Pancreas (tissue), 10 donors: ENCODE measurements at regions not wholly inside any gene's neighbourhood (a gene's known extent, or its start where the extent isn't known, plus 50 kb on each side); places are given as distances from the start of the nearest gene placed in this dataset.

Experiments
- ATAC-seq, 4 donors: fragments of 200-7000 bp; cut with Tn5 transposase; one replicate each; pipeline versions ENCODE4 v1.8.0 to v1.9.1; 2020; ENCODE audit warnings: mild to moderate bottlenecking in 4 of 4, moderate library complexity in 4 of 4
- DNase-seq, 6 donors: peaks; one replicate each; pipeline ENCODE4 v3.0.0-alpha.2; 2020
- FAIRE-seq: peaks from 2 replicates; lab custom pipeline; 2012; peaks lifted over from hg19 to GRCh38; lab: Jason Lieb, UNC
- H3K27ac ChIP-seq, 4 donors: fragments of 200-600 bp; sonication (generic); 1 replicate in 3 of 4; 2 replicates in 1 of 4; pipeline versions ENCODE4 v1.5.0 to v1.8.0; 2020
- H3K27me3 ChIP-seq, 4 donors: fragments of 200-600 bp; one replicate each; pipeline ENCODE4 v1.8.0; 2021
- H3K36me3 ChIP-seq, 3 donors: fragments of 200-600 bp; sonication (generic) in 1 of 3; one replicate each; pipeline versions ENCODE4 v1.5.0 to v1.8.0; 2020 to 2021
- H3K4me1 ChIP-seq, 3 donors: fragments of 200-600 bp; one replicate each; pipeline ENCODE4 v1.8.0; 2021
- H3K4me3 ChIP-seq, 4 donors: fragments of 200-600 bp; sonication (generic) in 2 of 4; one replicate each; pipeline versions ENCODE4 v1.5.0 to v1.8.0; 2020 to 2021
- H3K9me3 ChIP-seq, 4 donors: fragments of 200-600 bp; one replicate each; pipeline ENCODE4 v1.8.0; 2021
- CTCF ChIP-seq, 4 donors: fragments of 200-600 bp; sonication (generic) in 3 of 4; IDR thresholded peaks; one replicate each; pipeline versions ENCODE4 v1.5.0 to v1.8.0; 2021; ENCODE audit warnings: antibody characterized with exemption in 4 of 4
- WGBS, 2 donors: extraction: QIAGEN DNeasy Blood & Tissue Kit; methylation state at CpG; one replicate each; pipeline ENCODE4 v1.1.7; 2013; 5-methylcytosine and 5-hydroxymethylcytosine counted together
- intact Hi-C, 3 donors: fragments of 100-400 bp; cut with DNase I; formaldehyde crosslinking; loops; one replicate each; pipeline versions ENCODE4 v1.11.1 to v1.14.2; 2022
- donor health status: healthy with polysubstance abuse.
- donor health status: DM: no; HTN: no; CAD: no; lungs with moderate emphysema.
- donor health status: DM: no; HTN: no; CAD: no.
- donor health status: control.
- donor health status: control.
- donor health status: Bipolar disorder and iron deficiency.
- donor health status: DM: yes; HTN: yes; CAD: no.
- donor health status: DM: no; HTN: no; CAD: no.
- donor health status: DM: no; HTN: no; CAD: no.
- donor health status: DM: yes; HTN: yes; CAD: no.

- H3K27ac ChIP-seq = no peak overlapping the region
- ATAC-seq (no peak), FAIRE-seq (no peak), DNase-seq (no peak)
- WGBS, 2 donors = 84 to 91% methylated on average over 3 of the region's 3 CpGs
- no peaks in the 10 kb centered on the region for H3K9me3 ChIP-seq
- H3K27me3 ChIP-seq = no peaks in the 10 kb centered on the region
- H3K4me3 ChIP-seq = no peak overlapping the region
- intact Hi-C loops = no loop called here
- TF ChIP-seq CTCF (IDR thresholded peaks at IDR 0.05) = no peak
- H3K36me3 ChIP-seq = no peaks in the 10 kb centered on the region
- H3K4me1 ChIP-seq = no peaks in the 10 kb centered on the region
These were observed 1078.9 kb downstream of the TUSC7 start for GRCh38 chr3:117788506-117788905.

GRCh38 chr3:117790235-117790987 is 1080.8 kb downstream of the TUSC7 start:
- WGBS, 2 donors = 57 to 59% methylated on average over 2 of the region's 2 CpGs
- no peak overlapping the region for H3K4me3 ChIP-seq
- no peaks in the 10 kb centered on the region for H3K27me3 ChIP-seq
- DNase-seq = no peak
- H3K4me1 ChIP-seq = no peaks in the 10 kb centered on the region
- TF ChIP-seq CTCF (IDR thresholded peaks at IDR 0.05) = no peak
- no peaks in the 10 kb centered on the region for H3K36me3 ChIP-seq
- ATAC-seq = no peak
- no peak overlapping the region for H3K27ac ChIP-seq
- FAIRE-seq = no peak
- H3K9me3 ChIP-seq = no peaks in the 10 kb centered on the region
- intact Hi-C loops = no loop called here

- FAIRE-seq (no peak), DNase-seq (no peak), ATAC-seq (peak in 2 of 4 donors; percentile 22 to 72)
- no peaks in the 10 kb centered on the region for H3K4me1 ChIP-seq
- H3K9me3 ChIP-seq = no peaks in the 10 kb centered on the region
- intact Hi-C loops = no loop called here
- no peaks in the 10 kb centered on the region for H3K36me3 ChIP-seq
- no peak overlapping the region for H3K4me3 ChIP-seq
- H3K27ac ChIP-seq = no peak overlapping the region
- TF ChIP-seq CTCF (IDR thresholded peaks at IDR 0.05) = no peak
- 17 to 24% methylated on average over 8 of the region's 8 CpGs for WGBS, 2 donors
- H3K27me3 ChIP-seq = no peaks in the 10 kb centered on the region
These were observed 1084.2 kb downstream of the TUSC7 start for GRCh38 chr3:117793622-117794265.

- ATAC-seq = no peak
- Histone ChIP-seq H3K27me3 (no peaks in the 10 kb centered on the region), H3K9me3 (no peaks in the 10 kb centered on the region), H3K27ac (no peak overlapping the region), H3K4me1 (no peaks in the 10 kb centered on the region), H3K4me3 (no peak overlapping the region), H3K36me3 (no peaks in the 10 kb centered on the region)
- FAIRE-seq = no peak
- 53 to 66% methylated on average over 3 of the region's 3 CpGs for WGBS, 2 donors
- no peak for DNase-seq
- intact Hi-C loops = no loop called here
- TF ChIP-seq CTCF (IDR thresholded peaks at IDR 0.05) = no peak
These were observed 1088.6 kb downstream of the TUSC7 start for GRCh38 chr3:117798221-117798620.
